GM21737 (cell line): ENCODE measurements at regions not wholly inside any gene's neighbourhood (a gene's known extent, or its start where the extent isn't known, plus 50 kb on each side); places are given as distances from the start of the nearest gene placed in this dataset.
"Not testable (repeated sequence)": the region's sequence is repeated elsewhere in the genome, so short reads cannot be mapped to it uniquely, and the experiment has no call there.

Experiments used
- ATAC-seq: cut with Tn5 transposase; IDR thresholded peaks from one replicate; pipeline ENCODE4 v1.9.1; 2021; ENCODE audit warnings: mild to moderate bottlenecking, moderate library complexity; ENCODE audit not compliant: unreplicated experiment

DNA sequence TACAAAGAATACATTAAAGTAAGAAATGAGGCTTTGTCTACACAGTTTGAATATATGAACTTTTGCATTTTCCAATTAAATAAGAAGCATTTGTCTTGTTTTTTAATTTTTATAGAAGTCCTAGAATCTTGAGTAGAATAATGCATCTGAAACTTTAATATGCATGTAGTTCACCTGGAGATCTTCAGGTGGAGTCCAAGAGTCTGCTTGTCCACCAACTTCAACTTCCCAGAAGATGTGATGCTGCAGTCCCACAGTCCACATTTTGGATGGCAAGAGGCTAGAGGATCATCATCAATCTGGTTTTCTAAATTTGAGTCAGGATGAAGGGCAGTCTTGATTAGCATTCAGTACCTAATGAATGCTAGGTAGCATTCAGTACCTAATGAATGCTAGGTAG, 357.6 kb upstream of the SOX2 start:
- no peak for ATAC-seq

DNA sequence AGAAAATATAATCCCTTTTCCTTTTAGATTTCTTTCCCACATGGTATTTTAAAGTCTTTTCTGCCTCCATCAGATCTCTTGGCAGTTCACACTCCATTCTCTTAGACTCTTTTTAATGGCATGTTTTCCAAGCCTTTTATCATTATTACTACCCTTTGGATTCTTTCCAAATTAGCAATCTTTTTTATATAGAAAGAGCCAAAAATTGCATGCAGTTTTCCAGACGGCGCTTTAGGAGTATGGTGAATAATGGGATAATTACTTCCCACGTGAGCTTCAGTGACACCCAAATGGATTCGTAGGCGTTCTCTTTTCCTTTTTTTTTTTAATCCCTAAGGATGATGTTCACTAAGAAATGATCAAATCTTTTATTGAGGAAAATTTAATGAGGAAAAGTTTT, 354.8 kb upstream of the DNAJC19 start:
- ATAC-seq, result no peak

GRCh38 chr3:181336597-181336996, 347.1 kb upstream of the DNAJC19 start:
- ATAC-seq, result no peak

- no peak for ATAC-seq
Measured at GRCh38 chr3:181333394-181333793, 343.9 kb upstream of the DNAJC19 start.

- no peak for ATAC-seq
Measured at GRCh38 chr3:181330821-181331563, 341.5 kb upstream of the DNAJC19 start.

GRCh38 chr3:181330257-181330656, 340.7 kb upstream of the DNAJC19 start:
- no peak for ATAC-seq

DNA sequence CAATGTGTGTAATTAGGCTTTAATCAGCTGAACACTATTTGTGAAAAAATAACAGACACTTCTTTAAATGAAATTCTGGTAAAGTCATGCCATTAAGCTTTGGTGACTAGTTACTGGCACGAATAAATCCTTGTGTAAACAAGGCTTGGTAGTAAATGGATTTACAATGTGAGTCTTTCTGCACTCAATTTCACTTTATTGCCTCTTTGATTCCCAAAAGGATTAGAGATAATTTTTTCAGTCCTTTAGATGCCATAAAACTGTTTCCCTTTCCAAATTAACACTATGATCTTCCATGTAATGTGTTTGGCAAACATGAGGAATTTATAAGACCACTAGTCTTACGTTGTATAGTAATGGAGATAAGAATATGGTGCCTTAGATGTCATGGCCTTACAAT, 339.5 kb upstream of the DNAJC19 start:
- ATAC-seq, result no peak

GRCh38 chr3:181328346-181328745, 338.8 kb upstream of the DNAJC19 start:
- no peak for ATAC-seq

DNA sequence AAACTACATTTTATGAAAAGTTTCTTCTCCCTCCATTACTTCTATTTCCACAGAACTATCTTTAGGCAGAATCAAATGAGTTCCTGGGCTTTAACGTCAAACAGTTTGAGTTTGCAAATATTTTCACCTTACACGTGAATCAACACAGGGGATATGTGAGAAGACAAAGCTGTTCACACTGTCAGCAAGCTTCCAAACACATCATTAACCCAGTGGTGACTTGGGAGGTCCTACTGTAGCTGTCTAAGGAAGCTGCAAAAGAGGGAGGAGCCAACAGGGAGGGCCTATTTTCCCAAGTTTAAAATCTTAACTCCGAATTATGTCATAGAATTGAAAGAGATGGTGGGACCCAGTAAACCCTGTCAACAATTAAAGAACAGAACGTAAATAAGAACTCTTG, 337.8 kb upstream of the DNAJC19 start:
- ATAC-seq, result no peak

- no peak for ATAC-seq
Measured at GRCh38 chr3:181326637-181327223, 337.2 kb upstream of the DNAJC19 start.

GRCh38 chr3:181324516-181324915, 335.0 kb upstream of the DNAJC19 start:
- not testable (repeated sequence) for ATAC-seq

- ATAC-seq, result no peak
Measured at GRCh38 chr3:181318321-181318720, 328.8 kb upstream of the DNAJC19 start.

DNA sequence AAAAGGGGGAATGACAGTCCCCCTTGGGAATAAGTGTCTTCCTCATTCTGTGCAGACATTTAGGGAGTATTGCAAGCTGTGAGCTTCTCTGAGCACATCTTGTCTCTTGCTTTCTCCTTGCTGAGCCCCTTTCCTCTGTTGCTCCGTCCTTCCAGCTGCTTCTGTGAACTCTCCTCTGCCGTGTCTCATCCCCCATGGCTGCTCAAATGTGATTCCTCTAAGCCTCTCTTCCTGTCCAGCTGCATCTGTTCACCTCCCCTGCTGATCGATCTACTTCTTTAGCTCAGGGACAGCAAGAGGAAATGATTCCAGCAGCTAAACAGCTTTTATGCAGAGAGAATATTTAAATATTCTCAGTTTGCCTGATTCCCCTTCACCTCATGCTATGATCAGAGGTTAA, 328.0 kb upstream of the DNAJC19 start:
- ATAC-seq, result no peak

DNA sequence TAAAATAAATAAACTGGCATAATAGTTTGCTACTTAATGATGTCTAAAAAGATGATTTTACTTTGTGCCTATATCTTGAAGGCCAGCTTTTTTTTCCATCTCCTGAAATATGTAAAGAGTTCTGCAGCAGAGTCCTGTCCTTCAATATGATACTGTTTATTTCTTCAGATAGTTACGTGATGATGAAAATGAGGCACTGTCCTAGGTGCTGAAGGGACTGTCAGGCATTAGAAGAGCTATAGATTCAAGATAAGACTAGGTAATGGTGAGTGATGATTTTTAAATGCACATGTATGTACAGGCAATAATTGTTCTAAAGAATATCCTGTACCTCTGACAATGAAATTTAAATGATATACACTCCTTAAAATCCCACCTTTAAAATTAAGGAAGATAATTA, 326.9 kb upstream of the DNAJC19 start:
- ATAC-seq, result no peak

- no peak for ATAC-seq
Measured at GRCh38 chr3:181313335-181313734, 323.8 kb upstream of the DNAJC19 start.

DNA sequence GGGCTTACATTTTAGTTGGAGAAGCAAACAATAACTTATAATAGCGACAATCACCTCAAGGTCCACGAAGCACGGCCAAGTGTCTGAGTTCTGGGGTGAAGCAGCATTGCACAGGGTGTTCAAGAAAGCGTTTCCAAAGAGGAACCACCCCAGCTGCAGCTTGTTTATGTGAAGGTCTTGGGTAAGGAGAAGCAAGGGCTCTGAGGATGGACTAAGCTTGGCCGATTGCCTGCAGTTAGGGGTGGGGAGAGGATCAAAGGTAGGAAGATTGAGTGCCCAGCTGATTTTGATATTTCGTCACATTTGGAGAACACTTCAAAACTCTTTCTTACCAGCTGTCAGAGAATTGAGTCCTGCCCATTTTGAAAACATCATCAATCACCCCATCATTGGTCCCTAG, 321.6 kb upstream of the DNAJC19 start:
- ATAC-seq, result no peak

DNA sequence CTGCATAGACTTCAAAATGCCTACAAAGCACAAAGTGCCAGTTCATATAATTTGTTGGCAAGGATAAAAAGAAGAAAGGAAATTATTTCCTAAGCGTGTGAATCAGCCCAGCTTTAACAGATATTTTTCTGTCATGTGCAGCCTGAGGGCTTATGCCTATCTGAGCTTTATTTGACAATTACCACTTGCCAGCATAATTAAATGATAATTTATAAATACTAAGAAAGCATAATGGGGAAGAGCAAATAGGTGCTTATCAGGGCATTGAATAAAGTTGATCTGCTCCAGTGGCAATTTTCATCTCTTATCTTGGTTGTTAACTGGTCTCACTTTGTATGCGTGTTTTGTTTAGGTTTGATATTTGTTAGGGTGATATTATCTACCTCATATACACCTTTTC, 313.4 kb upstream of the DNAJC19 start:
- no peak for ATAC-seq

- no peak for ATAC-seq
Measured at GRCh38 chr3:181300033-181300432, 310.5 kb upstream of the DNAJC19 start.

GRCh38 chr3:181298421-181298820, 308.9 kb upstream of the DNAJC19 start:
- ATAC-seq, result no peak

DNA sequence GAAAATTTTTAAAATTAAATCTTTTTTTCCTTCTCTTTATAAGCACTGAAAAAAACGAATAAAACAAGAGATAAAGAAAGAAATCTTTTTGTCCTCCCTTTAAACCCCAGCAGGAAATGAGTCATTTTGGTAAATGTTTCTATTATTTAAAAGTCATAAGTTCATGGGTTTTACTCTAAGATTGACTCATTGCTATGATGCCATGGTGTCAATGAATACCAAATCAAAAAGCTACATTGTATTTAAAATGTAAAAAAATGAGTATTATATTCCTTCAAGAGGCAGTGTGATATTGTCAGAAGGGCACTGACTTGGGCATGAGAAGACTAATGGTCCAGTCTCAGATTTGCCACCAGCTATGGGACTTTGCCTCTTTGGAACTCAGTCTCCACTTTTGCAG, 303.4 kb upstream of the DNAJC19 start:
- peak; percentile 85 for ATAC-seq

DNA sequence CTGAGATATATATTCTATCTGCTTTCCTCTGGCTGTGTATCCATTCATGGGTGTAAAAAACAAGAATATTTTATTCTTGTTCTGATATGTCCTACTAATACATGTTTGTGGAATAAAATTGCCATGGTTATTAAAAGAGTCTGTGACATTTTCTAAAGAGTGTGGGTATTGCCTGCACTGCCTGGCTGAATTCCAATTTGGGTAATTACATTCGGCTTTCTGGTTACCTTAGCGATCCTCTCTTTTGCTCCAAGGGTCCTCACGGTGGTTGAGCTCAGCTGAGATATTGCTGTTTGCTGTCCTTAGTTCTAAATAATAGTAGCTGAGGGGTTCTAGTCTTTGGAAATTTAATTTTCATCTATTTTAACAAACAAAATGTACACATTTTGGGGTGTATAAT, 301.4 kb upstream of the DNAJC19 start:
- ATAC-seq, result no peak

GRCh38 chr3:181289306-181289705, 299.8 kb upstream of the DNAJC19 start:
- no peak for ATAC-seq

DNA sequence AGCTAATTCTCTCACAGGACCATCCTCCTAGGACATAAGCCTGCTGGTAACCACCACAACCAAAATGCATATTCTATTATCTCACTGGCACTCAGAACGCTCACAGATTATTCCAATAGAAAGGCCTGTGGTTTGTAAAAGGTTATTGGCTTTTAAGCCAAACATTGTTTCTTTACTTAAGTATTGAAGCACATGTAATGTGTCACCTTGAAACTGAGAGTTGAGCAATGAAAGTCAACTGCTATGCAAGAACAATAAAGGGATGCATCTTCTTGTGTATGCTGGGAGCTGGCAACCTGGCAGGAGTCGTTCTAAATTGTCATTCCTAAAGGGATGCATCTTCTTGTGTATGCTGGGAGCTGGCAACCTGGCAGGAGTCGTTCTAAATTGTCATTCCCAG, 298.6 kb upstream of the DNAJC19 start:
- ATAC-seq, result no peak
